Epithelial cell of esophagus (primary cell): ENCODE measurements at regions not wholly inside any gene's neighbourhood (a gene's known extent, or its start where the extent isn't known, plus 50 kb on each side); places are given as distances from the start of the nearest gene placed in this dataset.

Experiments
- DNase-seq: peaks from one replicate; pipeline ENCODE4 v3.0.0; 2010; ENCODE audit warnings: low read depth
- H3K4me3 ChIP-seq: 2 replicates; pipeline ENCODE4 v1.5.1; 2011; ENCODE audit warnings: mild to moderate bottlenecking, low read length, control low read depth
- TF ChIP-seq, protein P1 (sequence below): IDR thresholded peaks from 2 replicates; pipeline ENCODE4 v1.5.1; 2011; ENCODE audit warnings: low read depth, mild to moderate bottlenecking, low read length, control low read depth, inconsistent platforms; ENCODE audit not compliant: insufficient read depth; ENCODE audit errors: missing control alignments

DNA sequence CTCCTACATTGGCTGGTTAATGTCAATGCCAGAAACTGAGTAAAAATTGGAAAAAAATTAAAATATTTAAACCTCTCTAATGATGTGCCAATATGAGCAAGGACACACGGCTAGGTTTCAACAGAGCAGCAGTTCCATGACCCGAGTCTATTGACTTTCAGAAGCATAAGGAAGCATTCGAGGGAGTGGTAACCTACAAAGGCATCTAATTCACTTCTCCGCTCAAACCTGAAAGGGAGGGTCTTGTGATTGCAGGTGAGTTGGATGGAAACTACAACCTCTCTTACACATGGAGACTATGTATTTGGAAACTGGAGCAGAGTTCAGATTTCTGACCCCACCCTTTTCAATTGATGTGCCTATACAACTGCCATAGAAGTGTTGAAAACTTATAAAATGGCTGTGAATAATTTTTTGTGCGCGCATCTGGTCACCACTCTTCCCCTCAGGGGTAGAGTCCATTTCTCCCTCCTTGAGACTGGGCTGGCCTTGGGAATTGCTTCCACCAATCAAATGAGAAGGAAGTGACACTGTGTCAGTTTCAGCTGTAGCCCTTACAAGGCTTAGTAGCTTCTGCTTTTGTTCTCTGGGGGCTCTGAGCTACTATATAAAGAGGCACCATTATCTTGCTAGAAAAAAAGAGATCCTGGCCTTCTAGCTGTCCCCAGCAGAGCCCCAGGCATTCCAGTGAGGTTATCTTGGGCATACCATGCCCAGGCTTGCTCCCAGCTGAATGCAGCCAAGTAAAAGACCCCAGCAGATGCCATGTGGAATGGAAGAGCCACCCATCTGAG is 278.0 kb downstream of the EPHA4 start:
- TF ChIP-seq, protein P1, sequence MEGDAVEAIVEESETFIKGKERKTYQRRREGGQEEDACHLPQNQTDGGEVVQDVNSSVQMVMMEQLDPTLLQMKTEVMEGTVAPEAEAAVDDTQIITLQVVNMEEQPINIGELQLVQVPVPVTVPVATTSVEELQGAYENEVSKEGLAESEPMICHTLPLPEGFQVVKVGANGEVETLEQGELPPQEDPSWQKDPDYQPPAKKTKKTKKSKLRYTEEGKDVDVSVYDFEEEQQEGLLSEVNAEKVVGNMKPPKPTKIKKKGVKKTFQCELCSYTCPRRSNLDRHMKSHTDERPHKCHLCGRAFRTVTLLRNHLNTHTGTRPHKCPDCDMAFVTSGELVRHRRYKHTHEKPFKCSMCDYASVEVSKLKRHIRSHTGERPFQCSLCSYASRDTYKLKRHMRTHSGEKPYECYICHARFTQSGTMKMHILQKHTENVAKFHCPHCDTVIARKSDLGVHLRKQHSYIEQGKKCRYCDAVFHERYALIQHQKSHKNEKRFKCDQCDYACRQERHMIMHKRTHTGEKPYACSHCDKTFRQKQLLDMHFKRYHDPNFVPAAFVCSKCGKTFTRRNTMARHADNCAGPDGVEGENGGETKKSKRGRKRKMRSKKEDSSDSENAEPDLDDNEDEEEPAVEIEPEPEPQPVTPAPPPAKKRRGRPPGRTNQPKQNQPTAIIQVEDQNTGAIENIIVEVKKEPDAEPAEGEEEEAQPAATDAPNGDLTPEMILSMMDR, result no peak
- no peak for DNase-seq
- H3K4me3 ChIP-seq, result no peak overlapping the region

DNA sequence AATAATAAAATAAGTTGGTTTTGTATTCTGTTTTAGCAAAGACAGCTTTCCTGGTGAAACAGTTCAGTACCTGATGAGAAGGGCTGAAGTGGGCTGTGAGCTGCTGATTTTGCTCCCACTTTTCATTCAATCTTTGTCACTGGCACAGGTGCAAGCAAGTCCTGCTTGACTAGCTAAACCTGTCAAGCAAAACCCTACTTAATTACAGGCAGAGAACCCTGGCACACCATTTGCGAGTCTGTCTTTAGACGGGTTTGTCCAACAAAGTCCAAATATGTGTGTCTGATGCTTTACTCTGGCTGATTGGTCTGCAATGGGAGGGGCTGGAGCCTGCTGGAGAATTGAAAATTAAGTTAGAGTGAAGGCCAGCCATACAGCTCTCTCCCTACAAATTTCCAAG is 267.2 kb downstream of the EPHA4 start:
- H3K4me3 ChIP-seq, result no peak overlapping the region
- TF ChIP-seq, protein P1, result no peak
- DNase-seq, result peak; percentile 35

DNA sequence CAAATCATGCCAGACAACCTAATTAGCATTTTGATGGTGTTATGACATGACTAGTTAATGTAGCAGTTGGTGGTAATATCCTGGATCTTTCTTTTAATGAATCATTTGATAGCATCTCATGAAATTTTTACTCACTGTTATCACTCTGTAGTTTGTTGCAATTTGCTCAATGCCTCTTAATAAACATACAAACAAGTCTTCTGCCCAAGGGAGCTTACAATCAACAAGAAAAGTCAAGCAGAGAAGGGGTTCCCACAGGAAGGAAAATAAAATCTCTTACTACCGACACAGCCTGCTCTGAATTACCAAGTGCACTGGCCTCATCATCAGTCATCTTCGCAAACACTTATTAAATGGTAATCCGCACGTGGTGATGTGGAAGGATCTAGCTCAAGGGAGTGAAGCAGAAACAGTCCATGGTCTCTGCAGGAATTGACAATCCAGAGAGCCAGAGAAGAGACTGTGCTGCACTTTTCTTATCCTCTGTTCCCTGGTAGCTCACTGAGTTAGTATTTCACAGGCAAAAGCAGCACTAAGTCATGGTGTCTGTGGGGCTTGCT is 263.5 kb downstream of the EPHA4 start:
- no peak for DNase-seq
- TF ChIP-seq, protein P1, result no peak

DNA sequence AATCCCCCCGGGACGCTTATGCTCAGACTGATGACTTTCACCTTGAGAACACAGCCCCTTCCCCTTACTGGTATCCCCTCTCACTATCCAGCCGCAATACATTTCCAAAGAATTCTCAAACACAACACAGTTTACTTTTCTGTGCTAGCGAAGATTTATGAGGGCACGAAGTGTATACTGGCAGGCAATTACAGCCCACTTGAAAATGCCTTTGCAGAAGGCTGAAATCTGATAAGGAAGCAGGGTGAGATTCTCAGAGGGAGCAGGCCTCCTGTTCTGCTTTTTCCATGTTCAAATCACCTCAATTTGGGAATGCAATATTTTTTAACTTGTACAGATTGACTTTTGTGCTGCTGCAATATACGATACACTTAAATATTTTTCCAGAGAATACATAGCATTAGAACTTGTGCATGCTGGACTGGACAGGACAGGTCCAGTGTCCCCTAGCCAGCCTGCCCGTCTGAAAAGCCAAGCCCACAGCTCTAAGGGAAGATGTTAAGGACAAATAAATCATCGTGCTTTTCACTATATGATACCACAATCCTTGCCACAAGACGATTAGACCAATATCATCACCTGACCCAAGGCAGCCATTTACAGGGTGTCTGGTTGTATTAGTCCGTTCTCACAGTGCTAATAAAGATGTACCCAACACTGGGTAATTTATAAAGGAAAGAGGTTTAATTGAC is 262.1 kb downstream of the EPHA4 start:
- H3K4me3 ChIP-seq, result no peak overlapping the region
- DNase-seq, result no peak
- TF ChIP-seq, protein P1, result no peak

More for the DNA sequence above, 263.5 kb downstream of the EPHA4 start:
- no peak overlapping the region for H3K4me3 ChIP-seq

DNA sequence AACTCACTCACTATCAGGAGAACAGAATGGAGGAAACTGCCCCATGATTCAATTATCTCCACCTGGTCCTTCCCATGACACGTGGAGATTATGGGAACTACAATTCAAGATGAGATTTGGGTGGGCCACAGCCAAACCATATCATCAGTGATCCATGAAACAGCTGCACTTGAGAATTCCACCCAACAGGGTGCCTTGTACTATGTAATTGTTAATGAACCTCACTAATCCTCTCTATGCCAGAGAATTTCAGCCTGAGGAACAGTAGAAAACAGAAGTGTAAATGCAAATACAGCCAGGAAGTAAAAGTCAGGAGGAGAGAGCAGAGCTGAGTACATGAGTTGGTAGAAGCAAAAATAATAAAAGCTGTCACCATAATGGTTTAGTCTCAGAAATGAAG is 261.4 kb downstream of the EPHA4 start:
- no peak overlapping the region for H3K4me3 ChIP-seq
- DNase-seq, result no peak
- TF ChIP-seq, protein P1, result no peak

DNA sequence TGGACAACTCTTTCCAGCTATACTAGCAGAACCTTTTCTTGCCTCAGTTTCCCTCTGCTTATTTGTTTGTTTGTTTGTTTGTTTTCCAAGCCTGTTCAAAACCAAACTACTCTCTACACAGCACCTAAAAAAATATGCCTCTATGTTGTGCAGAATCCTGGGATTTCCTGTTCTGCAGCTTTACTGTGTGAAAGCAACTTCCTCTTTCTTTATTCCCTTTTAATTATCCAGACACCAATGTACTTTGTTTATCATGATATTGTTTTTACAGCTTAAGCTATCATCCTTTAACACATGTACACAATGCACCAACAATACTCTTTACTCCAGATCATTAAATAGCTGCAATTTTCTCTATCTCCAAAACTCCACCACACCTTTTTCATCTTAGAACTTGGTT is 259.5 kb downstream of the EPHA4 start:
- no peak overlapping the region for H3K4me3 ChIP-seq
- TF ChIP-seq, protein P1, result no peak
- DNase-seq, result peak; percentile 18
